GM12878 (cell line): ENCODE measurements at regions not wholly inside any gene's neighbourhood (a gene's known extent, or its start where the extent isn't known, plus 50 kb on each side); places are given as distances from the start of the nearest gene placed in this dataset.

ENCODE experiments used
- ATAC-seq: fragments of 200-7000 bp; cut with Tn5 transposase; 3 replicates; pipeline ENCODE4 v1.9.1; 2020; ENCODE audit warnings: mild to moderate bottlenecking, moderate library complexity
- BruUV-seq: library from RNA; stranded (reverse); fragments of 400-500 nt; replicated peaks from 2 replicates; lab custom pipeline; 2021; lab: Mats Ljungman, UMichigan
- CTCF ChIA-PET: fragments of 300-600 bp; sonication (Branson Sonifier 250); formaldehyde crosslinking; extraction: SDS; loops from one replicate; lab custom pipeline; 2021; ENCODE audit warnings: inconsistent platforms; lab: Yijun Ruan, JAX
- POLR2A ChIA-PET: fragments of 350-600 bp; formaldehyde crosslinking; extraction: SDS; loops from one replicate; lab custom pipeline; 2021; ENCODE audit warnings: inconsistent platforms; lab: Charles Lee
- RAD21 ChIA-PET: fragments of 300-600 bp; sonication (Branson Sonifier 250); formaldehyde crosslinking; loops from one replicate; lab custom pipeline; 2023; ENCODE audit warnings: antibody characterized with exemption; ENCODE audit not compliant: unreplicated experiment; lab: Charles Lee
- SMC1A ChIA-PET: fragments of 300-600 bp; sonication (Branson Sonifier 250); formaldehyde crosslinking; loops from one replicate; lab custom pipeline; 2023; ENCODE audit not compliant: unreplicated experiment, uncharacterized antibody; lab: Charles Lee
- DNase-seq: peaks from one replicate; pipeline ENCODE4 v3.0.0-alpha.2; 2011; ENCODE audit warnings: low read depth, low spot score
- FAIRE-seq: peaks from 3 replicates; lab custom pipeline; 2011; peaks lifted over from hg19 to GRCh38; lab: Jason Lieb, UNC
- H2AFZ ChIP-seq: 2 replicates; pipeline ENCODE4 v1.6.0; 2011; ENCODE audit warnings: low read depth, low read length, control low read depth; ENCODE audit not compliant: control insufficient read depth
- H3K27ac ChIP-seq: 2 replicates; pipeline ENCODE4 v1.5.1; 2011; ENCODE audit warnings: control low read depth; ENCODE audit not compliant: control insufficient read depth, insufficient read depth
- H3K27me3 ChIP-seq, 2 experiments: replicated peaks in 1 of 2; 2 replicates each; pipeline versions ENCODE4 v1.6.0 to v1.6.1; 2011; ENCODE audit warnings: low read length in 1 of 2; ENCODE audit not compliant: control insufficient read depth in 2 of 2, insufficient read depth in 2 of 2
- H3K36me3 ChIP-seq, 2 experiments: 2 replicates each; pipeline ENCODE4 v1.5.1; 2011; ENCODE audit warnings: low read length in 1 of 2; ENCODE audit not compliant: control insufficient read depth in 2 of 2, insufficient read depth in 2 of 2
- H3K4me1 ChIP-seq: 2 replicates; pipeline ENCODE4 v1.6.1; 2011; ENCODE audit warnings: mild to moderate bottlenecking, low read length, moderate library complexity, mixed read lengths; ENCODE audit not compliant: control insufficient read depth, insufficient read depth
- H3K4me2 ChIP-seq: 2 replicates; pipeline ENCODE4 v1.6.0; 2011; ENCODE audit warnings: control low read depth; ENCODE audit not compliant: control insufficient read depth, insufficient read depth
- H3K4me3 ChIP-seq: fragments of 200-600 bp; sonication (generic); 2 replicates; pipeline ENCODE4 v1.5.1; 2016
- H3K79me2 ChIP-seq: 2 replicates; pipeline ENCODE4 v1.6.0; 2011; ENCODE audit warnings: low read length; ENCODE audit not compliant: control insufficient read depth, insufficient read depth
- H3K9ac ChIP-seq: 2 replicates; pipeline ENCODE4 v1.8.0; 2011; ENCODE audit warnings: low read length, control low read depth, mixed read lengths; ENCODE audit not compliant: control insufficient read depth, insufficient read depth
- H3K9me3 ChIP-seq: replicated peaks from 3 replicates; pipeline ENCODE4 v1.5.1; 2011; ENCODE audit warnings: mild to moderate bottlenecking, low read length; ENCODE audit not compliant: control insufficient read depth, insufficient read depth
- H4K20me1 ChIP-seq: 2 replicates; pipeline ENCODE4 v1.6.0; 2011; ENCODE audit not compliant: control insufficient read depth, insufficient read depth
- CHD2 ChIP-seq: IDR thresholded peaks from 2 replicates; pipeline ENCODE4 v1.6.1; 2011; ENCODE audit warnings: low read depth, low read length, improper control_type of control experiment, borderline replicate concordance
- E4F1 ChIP-seq: fragments of 450-650 bp; IDR thresholded peaks from 2 replicates; pipeline ENCODE4 v1.6.1; 2018; ENCODE audit warnings: borderline replicate concordance, mild to moderate bottlenecking; ENCODE audit not compliant: partially characterized antibody
- FOXM1 ChIP-seq: IDR thresholded peaks from 2 replicates; pipeline ENCODE4 v1.6.1; 2012; ENCODE audit warnings: low read depth, mild to moderate bottlenecking, inconsistent platforms, low read length, moderate library complexity
- IKZF2 ChIP-seq, 2 experiments: fragments of 450-650 bp; IDR thresholded peaks; 2 replicates each; pipeline ENCODE4 v1.6.1; 2017; ENCODE audit warnings: mild to moderate bottlenecking in 2 of 2, moderate library complexity in 2 of 2
- KLF5 ChIP-seq: fragments of 450-650 bp; IDR thresholded peaks from 2 replicates; pipeline ENCODE4 v1.6.1; 2014; ENCODE audit warnings: mild to moderate bottlenecking; ENCODE audit not compliant: partially characterized antibody
- MXI1 ChIP-seq: fragments of 150-350 bp; IDR thresholded peaks from 2 replicates; pipeline ENCODE4 v1.6.1; 2011; ENCODE audit warnings: low read depth, mild to moderate bottlenecking, inconsistent platforms, low read length, improper control_type of control experiment
- NBN ChIP-seq: fragments of 450-650 bp; IDR thresholded peaks from 2 replicates; pipeline ENCODE4 v1.6.1; 2016
- NFIC ChIP-seq: IDR thresholded peaks from 2 replicates; pipeline ENCODE4 v1.6.1; 2012; ENCODE audit warnings: low read depth, mild to moderate bottlenecking, inconsistent platforms, low read length, moderate library complexity
- NFXL1 ChIP-seq: fragments of 450-650 bp; IDR thresholded peaks from 2 replicates; pipeline ENCODE4 v1.6.1; 2017; ENCODE audit warnings: antibody characterized with exemption, mild to moderate bottlenecking, borderline replicate concordance
- NFYA ChIP-seq: IDR thresholded peaks from 2 replicates; pipeline ENCODE4 v1.6.1; 2011; ENCODE audit warnings: low read depth, mild to moderate bottlenecking, low read length, improper control_type of control experiment, borderline replicate concordance
- PML ChIP-seq: IDR thresholded peaks from 2 replicates; pipeline ENCODE4 v1.6.1; 2012; ENCODE audit warnings: low read length, inconsistent platforms
- SMARCA5 ChIP-seq: fragments of 450-650 bp; IDR thresholded peaks from 2 replicates; pipeline ENCODE4 v1.6.1; 2017; ENCODE audit warnings: mild to moderate bottlenecking
- SP1 ChIP-seq: IDR thresholded peaks from one replicate; pipeline ENCODE4 v1.6.1; 2011; ENCODE audit warnings: low read depth, low read length
- TAF1 ChIP-seq: IDR thresholded peaks from 2 replicates; pipeline ENCODE4 v1.6.1; 2011; ENCODE audit warnings: mild to moderate bottlenecking, low read depth, low read length, borderline replicate concordance
- ZBED1 ChIP-seq: IDR thresholded peaks from 2 replicates; pipeline ENCODE4 v1.6.1; 2016; ENCODE audit warnings: borderline replicate concordance
- ZNF592 ChIP-seq: fragments of 450-650 bp; IDR thresholded peaks from 2 replicates; pipeline ENCODE4 v1.6.1; 2017; ENCODE audit warnings: mild to moderate bottlenecking, moderate library complexity
- ZZZ3 ChIP-seq: IDR thresholded peaks from 2 replicates; pipeline ENCODE4 v1.6.1; 2011; ENCODE audit warnings: low read depth; ENCODE audit not compliant: control insufficient read depth, insufficient read length
- WGBS: methylation state at CpG from one replicate; pipeline ENCODE4 v1.1.6; 2016; ENCODE audit warnings: low lambda C conversion rate; ENCODE audit not compliant: insufficient replicate concordance, insufficient coverage; ENCODE audit errors: missing lambda C conversion rate; 5-methylcytosine and 5-hydroxymethylcytosine counted together
- in situ Hi-C: fragments of 300-500 bp; cut with MboI; formaldehyde crosslinking; loops from 9 replicates; pipeline ENCODE4 v1.14.3; 2018; ENCODE audit warnings: mixed read lengths
- intact Hi-C: fragments of 100-400 bp; cut with micrococcal nuclease; formaldehyde crosslinking; loops from one replicate; pipeline ENCODE4 v1.14.2; 2022; ENCODE audit not compliant: unreplicated experiment

GRCh38 chr1:59137968-59138367 is 158.9 kb upstream of the FGGY start:
- TF ChIP-seq SP1, result no peak
- TF ChIP-seq ZNF592, result no peak
- TF ChIP-seq KLF5, result no peak
- TF ChIP-seq PML, result no peak
- TF ChIP-seq CHD2, result no peak
- no peak for TF ChIP-seq ZBED1
- no peak for TF ChIP-seq ZZZ3
- TF ChIP-seq MXI1, result no peak
- no peak for TF ChIP-seq IKZF2 (IDR thresholded peaks at IDR 0.05)
- TF ChIP-seq NBN, result no peak
- no peak for TF ChIP-seq NFYA
- no peak for TF ChIP-seq NFIC
- no peak for TF ChIP-seq FOXM1
- TF ChIP-seq SMARCA5, result no peak
- no peak for TF ChIP-seq NFXL1
- no peak for TF ChIP-seq TAF1
- TF ChIP-seq E4F1, result no peak
- H2AFZ ChIP-seq, result no peak overlapping the region
- ATAC-seq (no peak), FAIRE-seq (no peak), DNase-seq (no peak)
- in situ Hi-C loops, result no loop called here
- H3K4me2 ChIP-seq, result no peak overlapping the region
- no peak overlapping the region for H3K9ac ChIP-seq
- ChIA-PET RAD21 (no interaction called here), SMC1A (interaction anchor here (0.7 kb wide), 1 partner anchor 155 kb away, joined by 3 read pairs; no protein-coding TSS in a partner anchor), CTCF (no interaction called here), POLR2A (no interaction called here)
- H3K9me3 ChIP-seq, result no peaks in the 10 kb centered on the region
- H3K27me3 ChIP-seq, result no peaks in the 10 kb centered on the region
- no peaks in the 10 kb centered on the region for H3K79me2 ChIP-seq
- BruUV-seq, result no TSS peak
- H3K36me3 ChIP-seq, result no peaks in the 10 kb centered on the region
- H4K20me1 ChIP-seq, result no peaks in the 10 kb centered on the region
- no peak overlapping the region for H3K27ac ChIP-seq
- 90% methylated on average over 4 of the region's 4 CpGs for WGBS
- peaks cover 8% of the 10 kb centered on the region for H3K4me1 ChIP-seq
- intact Hi-C loops, result no loop called here
- H3K4me3 ChIP-seq, result no peak overlapping the region
